Stimulated activated CD8-positive, alpha-beta memory T cell treated with anti-CD3 and anti-CD28 coated beads, Interleukin-12 subunit alpha, Interleukin-12 subunit beta, amount 100 ng/mL, for 24 hours (primary cell): ENCODE measurements at regions not wholly inside any gene's neighbourhood (a gene's known extent, or its start where the extent isn't known, plus 50 kb on each side); places are given as distances from the start of the nearest gene placed in this dataset.

Experiments
- DNase-seq: peaks from one replicate; pipeline ENCODE4 v3.0.0-alpha.2; 2020; ENCODE audit errors: extremely low read depth

GRCh38 chr16:5447734-5448133 is 350.1 kb upstream of the EEF2KMT start:
- no peak for DNase-seq

- no peak for DNase-seq
These were observed 349.1 kb upstream of the EEF2KMT start for GRCh38 chr16:5446623-5447240.

- no peak for DNase-seq
These were observed 346.6 kb upstream of the EEF2KMT start for GRCh38 chr16:5444189-5444588.

GRCh38 chr16:5442986-5443385 is 345.4 kb upstream of the EEF2KMT start:
- no peak for DNase-seq

- no peak for DNase-seq
These were observed 344.5 kb upstream of the EEF2KMT start for GRCh38 chr16:5442054-5442453.

- DNase-seq: no peak
These were observed 341.0 kb upstream of the EEF2KMT start for GRCh38 chr16:5438591-5438990.

- no peak for DNase-seq
These were observed 336.0 kb upstream of the EEF2KMT start for GRCh38 chr16:5433587-5433986.

- no peak for DNase-seq
These were observed 334.6 kb upstream of the EEF2KMT start for GRCh38 chr16:5432166-5432565.

GRCh38 chr16:5430598-5430997 is 333.0 kb upstream of the EEF2KMT start:
- no peak for DNase-seq

GRCh38 chr16:5428932-5429331 is 331.3 kb upstream of the EEF2KMT start:
- no peak for DNase-seq

GRCh38 chr16:5427571-5427970 is 330.0 kb upstream of the EEF2KMT start:
- DNase-seq: no peak

GRCh38 chr16:5422643-5423496 is 325.3 kb upstream of the EEF2KMT start:
- DNase-seq: no peak

- DNase-seq: no peak
These were observed 324.5 kb upstream of the EEF2KMT start for GRCh38 chr16:5422047-5422446.

GRCh38 chr16:5416013-5416412 is 318.4 kb upstream of the EEF2KMT start:
- DNase-seq: no peak

- DNase-seq: no peak
These were observed 317.5 kb upstream of the EEF2KMT start for GRCh38 chr16:5415123-5415522.

- no peak for DNase-seq
These were observed 315.1 kb upstream of the EEF2KMT start for GRCh38 chr16:5412731-5413130.

GRCh38 chr16:5398203-5398602 is 300.6 kb upstream of the EEF2KMT start:
- DNase-seq: no peak

GRCh38 chr16:5396880-5397279 is 299.3 kb upstream of the EEF2KMT start:
- DNase-seq: no peak

- DNase-seq: no peak
These were observed 295.5 kb upstream of the EEF2KMT start for GRCh38 chr16:5393070-5393469.

- DNase-seq: no peak
These were observed 289.4 kb upstream of the EEF2KMT start for GRCh38 chr16:5386989-5387388.

- DNase-seq: no peak
These were observed 288.2 kb upstream of the EEF2KMT start for GRCh38 chr16:5385811-5386210.

GRCh38 chr16:5385115-5385514 is 287.5 kb upstream of the EEF2KMT start:
- DNase-seq: no peak

GRCh38 chr16:5383737-5384136 is 286.1 kb upstream of the EEF2KMT start:
- DNase-seq: no peak
